ENCODE measurements at regions not wholly inside any gene's neighbourhood (a gene's known extent, or its start where the extent isn't known, plus 50 kb on each side); places are given as distances from the start of the nearest gene placed in this dataset.

DNA sequence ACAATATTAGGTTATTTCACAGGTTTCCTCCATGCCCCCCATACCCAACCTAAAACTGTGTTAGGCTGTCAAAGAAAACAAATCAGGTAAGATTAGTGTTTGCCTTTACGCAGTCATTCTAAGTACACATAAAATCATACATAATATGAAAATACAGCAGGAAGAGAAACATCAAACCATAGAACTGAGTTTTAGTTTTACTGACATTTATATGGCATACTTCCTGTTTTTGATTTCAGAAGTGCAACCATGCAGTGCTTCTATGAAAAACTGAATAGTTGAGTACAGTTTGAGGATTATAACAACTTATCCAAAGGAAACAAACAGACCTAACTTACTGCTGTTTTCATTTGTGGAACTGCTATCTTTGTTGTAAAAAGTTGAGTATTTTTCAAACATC is 91.3 kb downstream of the KCNRG start:
- H3K9me3 ChIP-seq, result no peaks in the 10 kb centered on the region
- TF ChIP-seq, protein P1, sequence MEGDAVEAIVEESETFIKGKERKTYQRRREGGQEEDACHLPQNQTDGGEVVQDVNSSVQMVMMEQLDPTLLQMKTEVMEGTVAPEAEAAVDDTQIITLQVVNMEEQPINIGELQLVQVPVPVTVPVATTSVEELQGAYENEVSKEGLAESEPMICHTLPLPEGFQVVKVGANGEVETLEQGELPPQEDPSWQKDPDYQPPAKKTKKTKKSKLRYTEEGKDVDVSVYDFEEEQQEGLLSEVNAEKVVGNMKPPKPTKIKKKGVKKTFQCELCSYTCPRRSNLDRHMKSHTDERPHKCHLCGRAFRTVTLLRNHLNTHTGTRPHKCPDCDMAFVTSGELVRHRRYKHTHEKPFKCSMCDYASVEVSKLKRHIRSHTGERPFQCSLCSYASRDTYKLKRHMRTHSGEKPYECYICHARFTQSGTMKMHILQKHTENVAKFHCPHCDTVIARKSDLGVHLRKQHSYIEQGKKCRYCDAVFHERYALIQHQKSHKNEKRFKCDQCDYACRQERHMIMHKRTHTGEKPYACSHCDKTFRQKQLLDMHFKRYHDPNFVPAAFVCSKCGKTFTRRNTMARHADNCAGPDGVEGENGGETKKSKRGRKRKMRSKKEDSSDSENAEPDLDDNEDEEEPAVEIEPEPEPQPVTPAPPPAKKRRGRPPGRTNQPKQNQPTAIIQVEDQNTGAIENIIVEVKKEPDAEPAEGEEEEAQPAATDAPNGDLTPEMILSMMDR (IDR thresholded peaks at IDR 0.05), result no peak
- H3K27ac ChIP-seq, result peak overlapping the region; percentile 65
- H3K36me3 ChIP-seq, result peaks cover 6% of the 10 kb centered on the region
- H3K4me3 ChIP-seq (ENCODE audit: low read depth in 1 of 2, low read length in 1 of 2), result no peak overlapping the region
- H3K4me1 ChIP-seq (ENCODE audit: control insufficient read depth in 1 of 2, insufficient read depth in 1 of 2, low read depth in 1 of 2, low read length in 1 of 2), result peaks cover 10 to 12% of the 10 kb centered on the region in 2 experiments
- H3K27me3 ChIP-seq, result no peaks in the 10 kb centered on the region

DNA sequence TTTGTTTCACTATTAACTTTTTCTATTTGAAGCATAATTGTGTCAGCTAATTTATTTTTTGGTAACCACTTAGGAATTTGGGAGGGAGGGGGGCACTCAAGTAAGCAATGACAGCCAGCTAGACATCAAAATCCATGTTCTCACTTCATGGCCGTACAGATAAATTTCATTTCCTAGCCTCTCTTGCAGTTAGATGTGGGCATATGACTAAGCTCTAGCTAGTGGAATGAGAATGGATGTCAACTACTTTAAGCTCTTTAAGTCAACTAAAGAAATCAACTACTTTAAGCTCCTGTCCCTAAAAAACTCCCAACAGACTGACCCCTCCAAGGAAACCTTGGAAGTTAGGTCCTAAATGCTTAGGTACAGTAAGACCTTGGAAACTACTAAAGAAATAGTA is 92.0 kb downstream of the KCNRG start:
- H3K27me3 ChIP-seq, result no peaks in the 10 kb centered on the region
- TF ChIP-seq, protein P1 (IDR thresholded peaks at IDR 0.05), result no peak
- H3K4me1 ChIP-seq (ENCODE audit: control insufficient read depth in 1 of 2, insufficient read depth in 1 of 2, low read depth in 1 of 2, low read length in 1 of 2), result peaks cover 10 to 12% of the 10 kb centered on the region in 2 experiments
- H3K4me3 ChIP-seq (ENCODE audit: low read depth in 1 of 2, low read length in 1 of 2), result no peak overlapping the region
- peaks cover 6% of the 10 kb centered on the region for H3K36me3 ChIP-seq
- H3K9me3 ChIP-seq, result no peaks in the 10 kb centered on the region
- peak overlapping the region; percentile 65 for H3K27ac ChIP-seq

GRCh38 chr13:50114961-50115360 is 99.7 kb downstream of the KCNRG start:
- Histone ChIP-seq H3K27ac (peak overlapping the region; percentile 26), H3K27me3 (no peaks in the 10 kb centered on the region), H3K4me3 (ENCODE audit: low read depth in 1 of 2, low read length in 1 of 2) (no peak overlapping the region), H3K36me3 (peaks cover 6% of the 10 kb centered on the region), H3K9me3 (no peaks in the 10 kb centered on the region), H3K4me1 (ENCODE audit: control insufficient read depth in 1 of 2, insufficient read depth in 1 of 2, low read depth in 1 of 2, low read length in 1 of 2) (peaks cover 21 to 39% of the 10 kb centered on the region in 2 experiments)
- TF ChIP-seq, protein P1 (IDR thresholded peaks at IDR 0.05), result no peak

GRCh38 chr13:50115695-50116094 is 100.5 kb downstream of the KCNRG start:
- peaks cover 20 to 40% of the 10 kb centered on the region in 2 experiments for H3K4me1 ChIP-seq (ENCODE audit: control insufficient read depth in 1 of 2, insufficient read depth in 1 of 2, low read depth in 1 of 2, low read length in 1 of 2)
- peak overlapping the region; percentile 26 for H3K27ac ChIP-seq
- no peak overlapping the region for H3K4me3 ChIP-seq (ENCODE audit: low read depth in 1 of 2, low read length in 1 of 2)
- no peaks in the 10 kb centered on the region for H3K9me3 ChIP-seq
- H3K36me3 ChIP-seq, result peaks cover 6% of the 10 kb centered on the region
- TF ChIP-seq, protein P1 (IDR thresholded peaks at IDR 0.05), result no peak
- no peaks in the 10 kb centered on the region for H3K27me3 ChIP-seq

- peak overlapping the region; percentile 26 for H3K27ac ChIP-seq
- no peaks in the 10 kb centered on the region for H3K9me3 ChIP-seq
- TF ChIP-seq, protein P1 (IDR thresholded peaks at IDR 0.05), result no peak
- peaks cover 28 to 48% of the 10 kb centered on the region in 2 experiments for H3K4me1 ChIP-seq (ENCODE audit: control insufficient read depth in 1 of 2, insufficient read depth in 1 of 2, low read depth in 1 of 2, low read length in 1 of 2)
- no peaks in the 10 kb centered on the region for H3K27me3 ChIP-seq
- H3K36me3 ChIP-seq, result peaks cover 12% of the 10 kb centered on the region
- H3K4me3 ChIP-seq (ENCODE audit: low read depth in 1 of 2, low read length in 1 of 2), result no peak overlapping the region
Measured at GRCh38 chr13:50116430-50116973, 101.3 kb downstream of the KCNRG start.
